HUES48 (cell line): ENCODE measurements at regions not wholly inside any gene's neighbourhood (a gene's known extent, or its start where the extent isn't known, plus 50 kb on each side); places are given as distances from the start of the nearest gene placed in this dataset.

Experiments
- H3K27ac ChIP-seq: one replicate; pipeline ENCODE4 v1.7.0; 2013; ENCODE audit warnings: low read depth, low read length, inconsistent platforms
- H3K27me3 ChIP-seq: 2 replicates; pipeline ENCODE4 v1.6.1; 2013; ENCODE audit warnings: mild to moderate bottlenecking, low read length; ENCODE audit not compliant: control insufficient read depth, insufficient read depth
- H3K36me3 ChIP-seq: 2 replicates; pipeline ENCODE4 v1.6.1; 2013; ENCODE audit warnings: low read length; ENCODE audit not compliant: control insufficient read depth, insufficient read depth
- H3K4me1 ChIP-seq: 2 replicates; pipeline ENCODE4 v1.6.1; 2013; ENCODE audit warnings: mild to moderate bottlenecking, low read length; ENCODE audit not compliant: control insufficient read depth, insufficient read depth
- H3K4me3 ChIP-seq: 2 replicates; pipeline ENCODE4 v1.5.1; 2013; ENCODE audit warnings: mild to moderate bottlenecking, low read depth, low read length
- H3K9ac ChIP-seq: 2 replicates; pipeline ENCODE4 v1.6.1; 2013; ENCODE audit warnings: mild to moderate bottlenecking, low read depth, low read length, moderate library complexity
- H3K9me3 ChIP-seq: 2 replicates; pipeline ENCODE4 v1.6.1; 2013; ENCODE audit warnings: low read length; ENCODE audit not compliant: control insufficient read depth, insufficient read depth

DNA sequence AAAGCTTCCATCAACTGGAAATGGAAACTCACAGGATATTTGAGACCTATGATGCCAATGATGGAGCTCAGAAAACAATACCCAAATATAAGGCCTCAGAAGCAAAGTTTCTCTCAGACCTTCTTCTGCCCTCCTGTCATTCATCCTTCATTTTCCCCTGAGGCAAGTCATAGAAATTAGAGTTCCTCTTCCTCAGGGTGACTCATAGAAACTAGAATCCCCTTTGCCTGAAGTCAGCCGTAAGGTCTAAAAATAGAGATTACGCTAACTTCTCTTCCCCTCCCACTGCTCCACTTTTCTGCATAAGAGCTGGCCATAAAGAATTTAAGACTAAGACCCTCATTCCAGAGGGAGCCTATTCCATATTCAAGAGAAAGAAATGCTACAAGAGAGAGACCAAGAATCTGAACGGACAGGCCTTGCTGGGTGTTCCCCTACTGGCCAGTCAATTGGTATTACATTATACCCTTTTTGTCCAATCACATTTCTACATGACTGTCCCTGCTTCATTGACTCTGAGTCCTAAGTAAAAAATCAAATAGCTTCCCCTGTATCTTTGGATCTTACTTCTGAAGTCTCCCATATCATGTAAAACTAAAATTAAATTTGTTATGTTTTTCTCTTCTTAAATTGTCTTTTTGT is 994.9 kb downstream of the ADGRL2 start:
- Histone ChIP-seq H3K4me3 (no peak overlapping the region), H3K9ac (no peak overlapping the region), H3K9me3 (peaks cover 5% of the 10 kb centered on the region), H3K36me3 (no peaks in the 10 kb centered on the region; the same call in 1 of the 2 replicates), H3K27me3 (no peaks in the 10 kb centered on the region), H3K27ac (no peak overlapping the region), H3K4me1 (peaks cover 14% of the 10 kb centered on the region; the same call in 1 of the 2 replicates)

DNA sequence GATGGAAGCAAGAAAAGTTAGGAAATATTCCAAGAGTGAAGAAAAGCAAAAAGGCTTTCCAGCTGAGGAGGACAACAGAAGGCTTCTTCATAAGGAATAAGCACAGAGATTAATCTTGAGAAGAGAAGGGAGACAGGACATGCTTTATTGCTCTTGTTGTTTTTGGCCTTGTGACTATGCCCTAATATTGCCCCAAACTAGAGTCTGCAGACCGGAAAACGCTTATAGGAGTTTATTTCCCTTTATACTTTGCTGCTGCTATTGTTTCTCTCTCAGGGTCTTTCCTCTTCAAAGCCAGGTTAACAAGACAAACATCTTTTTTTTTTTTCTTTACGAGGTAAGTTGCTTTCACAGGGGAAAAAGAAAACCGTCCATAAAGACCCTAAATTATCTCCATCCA is 991.4 kb downstream of the ADGRL2 start:
- Histone ChIP-seq H3K9me3 (peaks cover 9% of the 10 kb centered on the region), H3K4me1 (peaks cover 14% of the 10 kb centered on the region; the same call in 1 of the 2 replicates), H3K36me3 (no peaks in the 10 kb centered on the region; the same call in 1 of the 2 replicates), H3K4me3 (no peak overlapping the region), H3K9ac (no peak overlapping the region), H3K27ac (no peak overlapping the region), H3K27me3 (no peaks in the 10 kb centered on the region)

DNA sequence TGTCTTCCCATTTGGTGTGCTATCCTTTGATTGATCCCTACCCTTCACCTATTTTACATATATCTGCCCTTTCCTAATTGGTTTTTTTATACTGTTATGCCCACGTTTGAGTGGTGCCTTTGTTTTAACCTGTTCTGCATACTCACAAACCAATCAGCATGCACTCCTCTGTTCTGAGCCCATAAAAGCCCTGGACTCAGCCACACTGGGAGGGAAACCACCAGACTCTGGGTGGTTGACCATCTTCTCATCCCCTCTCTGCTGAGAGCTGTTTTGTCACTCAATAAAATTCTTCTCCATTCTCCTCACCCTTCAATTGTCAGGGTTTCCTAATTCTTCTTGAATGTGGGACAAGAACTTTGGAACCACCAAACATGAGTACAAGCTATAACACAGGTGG is 989.8 kb downstream of the ADGRL2 start:
- Histone ChIP-seq H3K27ac (no peak overlapping the region), H3K36me3 (no peaks in the 10 kb centered on the region), H3K27me3 (no peaks in the 10 kb centered on the region), H3K9me3 (peaks cover 9% of the 10 kb centered on the region), H3K4me1 (peaks cover 14% of the 10 kb centered on the region; the same call in 1 of the 2 replicates), H3K9ac (no peak overlapping the region), H3K4me3 (no peak overlapping the region)

DNA sequence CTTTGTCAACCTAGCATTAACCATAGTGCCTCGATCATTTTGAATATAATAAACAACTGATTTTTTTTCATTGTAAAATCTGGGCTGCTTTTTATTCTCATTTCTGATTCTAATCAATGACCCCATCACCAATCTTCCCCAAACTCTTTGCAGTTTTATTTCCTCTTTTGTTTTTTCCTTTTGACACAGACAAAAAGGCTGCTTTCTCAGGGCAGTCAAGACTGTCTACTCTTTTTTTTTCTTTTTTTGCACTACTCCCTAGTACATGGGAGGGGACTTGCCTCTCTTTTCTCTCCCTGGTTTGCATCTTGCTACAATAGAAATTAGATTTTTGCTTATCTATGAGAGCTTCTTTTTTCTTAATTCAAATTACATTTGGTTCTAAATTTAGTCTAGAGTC is 987.9 kb downstream of the ADGRL2 start:
- H3K9ac ChIP-seq = no peak overlapping the region
- peaks cover 9% of the 10 kb centered on the region for H3K9me3 ChIP-seq
- peaks cover 14% of the 10 kb centered on the region; the same call in 1 of the 2 replicates for H3K4me1 ChIP-seq
- H3K4me3 ChIP-seq = no peak overlapping the region
- H3K36me3 ChIP-seq = no peaks in the 10 kb centered on the region
- H3K27me3 ChIP-seq = no peaks in the 10 kb centered on the region
- H3K27ac ChIP-seq = no peak overlapping the region

DNA sequence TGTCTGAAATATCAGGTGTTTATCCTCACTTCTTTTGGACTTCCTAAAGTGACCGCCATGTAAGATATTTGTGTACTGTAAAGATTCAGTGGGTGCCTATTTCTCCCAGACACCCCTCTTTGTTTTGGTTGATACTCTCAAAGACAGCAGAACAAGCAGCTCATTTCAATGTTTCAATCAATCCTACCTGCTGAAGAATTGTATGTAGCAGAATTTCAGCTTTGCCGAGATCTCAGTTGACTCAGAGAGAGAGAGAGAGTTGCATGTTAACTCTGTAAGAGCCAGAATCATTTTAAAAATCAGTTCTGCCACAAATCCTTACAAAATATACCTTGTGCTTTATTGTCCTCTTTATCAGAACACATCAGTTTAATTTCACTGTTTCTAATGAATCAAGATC is 987.3 kb downstream of the ADGRL2 start:
- Histone ChIP-seq H3K9me3 (peaks cover 9% of the 10 kb centered on the region), H3K27me3 (no peaks in the 10 kb centered on the region), H3K9ac (no peak overlapping the region), H3K27ac (no peak overlapping the region), H3K36me3 (no peaks in the 10 kb centered on the region), H3K4me3 (no peak overlapping the region), H3K4me1 (peaks cover 12% of the 10 kb centered on the region; the same call in 1 of the 2 replicates)

DNA sequence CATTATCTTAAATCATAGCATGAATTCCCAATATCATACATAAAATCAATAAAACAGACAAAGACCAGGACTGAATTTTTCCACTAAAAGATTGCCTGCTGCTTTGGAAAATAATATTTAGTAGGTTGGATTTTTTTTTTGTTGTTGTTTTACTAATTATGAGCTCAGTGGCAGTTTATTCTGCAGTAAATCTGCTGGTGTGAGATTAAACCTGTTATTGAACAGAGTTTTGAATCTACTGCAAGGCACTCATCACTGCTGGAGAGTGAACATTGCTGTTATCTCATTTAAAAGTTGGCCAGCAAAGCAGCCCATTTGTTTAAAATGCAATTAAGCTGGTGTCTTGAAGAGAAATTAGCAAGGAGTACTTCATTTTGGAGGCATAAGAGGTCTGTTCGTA is 986.1 kb downstream of the ADGRL2 start:
- H3K4me3 ChIP-seq = no peak overlapping the region
- no peaks in the 10 kb centered on the region for H3K36me3 ChIP-seq
- H3K9ac ChIP-seq = no peak overlapping the region
- H3K4me1 ChIP-seq = 0 out of 2 replicates have a peak, but pooled peaks cover under 1% of the 10 kb centered on the region
- H3K27ac ChIP-seq = no peak overlapping the region
- H3K27me3 ChIP-seq = no peaks in the 10 kb centered on the region
- peaks cover 14% of the 10 kb centered on the region for H3K9me3 ChIP-seq

DNA sequence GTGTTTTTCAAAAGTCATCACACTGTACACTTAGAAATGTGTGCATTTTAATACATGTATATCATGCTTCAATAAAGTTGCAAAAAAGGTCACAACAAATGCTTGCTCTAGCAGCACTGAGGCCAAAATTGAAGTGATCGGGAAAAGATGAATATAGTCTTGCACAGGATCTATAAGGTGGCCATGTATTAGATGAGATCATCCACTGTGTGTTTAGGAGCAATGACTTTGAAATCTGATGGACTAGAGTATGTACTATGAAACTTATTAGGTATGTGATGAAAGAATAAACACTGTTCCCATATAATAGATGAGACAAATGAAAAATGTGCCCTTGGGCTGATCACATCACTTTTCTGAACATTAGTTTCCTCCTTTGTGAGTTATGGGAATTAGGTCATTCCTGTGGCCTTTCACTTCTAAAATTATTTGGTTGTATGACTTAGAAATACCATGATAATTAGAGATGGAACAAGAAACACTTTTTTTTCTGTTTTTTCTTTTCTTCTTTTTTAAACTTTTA is 984.6 kb downstream of the ADGRL2 start:
- Histone ChIP-seq H3K4me3 (no peak overlapping the region), H3K27ac (no peak overlapping the region), H3K9ac (no peak overlapping the region), H3K4me1 (no peaks in the 10 kb centered on the region), H3K9me3 (peaks cover 7% of the 10 kb centered on the region), H3K27me3 (no peaks in the 10 kb centered on the region), H3K36me3 (no peaks in the 10 kb centered on the region)

DNA sequence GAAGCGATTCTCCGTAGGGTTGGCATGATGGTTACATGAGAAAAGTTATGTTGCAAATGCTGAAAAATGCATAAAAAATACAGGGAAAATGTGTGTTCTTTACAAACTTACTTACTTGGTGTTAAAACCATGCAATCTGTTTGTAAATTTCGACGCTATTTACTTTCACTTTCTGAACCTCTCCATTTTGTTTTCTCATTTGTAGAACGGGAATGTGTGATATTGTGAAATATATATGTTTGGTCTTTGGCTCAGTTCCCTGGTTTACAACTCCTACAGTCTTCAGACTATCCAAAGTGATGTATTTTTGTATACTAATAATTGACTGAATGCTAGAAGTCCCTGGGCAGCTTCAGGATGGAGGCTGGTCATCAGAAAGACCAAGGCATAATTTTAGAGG is 982.3 kb downstream of the ADGRL2 start:
- peaks cover 5% of the 10 kb centered on the region for H3K9me3 ChIP-seq
- H3K9ac ChIP-seq = no peak overlapping the region
- H3K4me1 ChIP-seq = no peaks in the 10 kb centered on the region
- no peak overlapping the region for H3K4me3 ChIP-seq
- no peaks in the 10 kb centered on the region for H3K27me3 ChIP-seq
- H3K27ac ChIP-seq = no peak overlapping the region
- no peaks in the 10 kb centered on the region for H3K36me3 ChIP-seq

DNA sequence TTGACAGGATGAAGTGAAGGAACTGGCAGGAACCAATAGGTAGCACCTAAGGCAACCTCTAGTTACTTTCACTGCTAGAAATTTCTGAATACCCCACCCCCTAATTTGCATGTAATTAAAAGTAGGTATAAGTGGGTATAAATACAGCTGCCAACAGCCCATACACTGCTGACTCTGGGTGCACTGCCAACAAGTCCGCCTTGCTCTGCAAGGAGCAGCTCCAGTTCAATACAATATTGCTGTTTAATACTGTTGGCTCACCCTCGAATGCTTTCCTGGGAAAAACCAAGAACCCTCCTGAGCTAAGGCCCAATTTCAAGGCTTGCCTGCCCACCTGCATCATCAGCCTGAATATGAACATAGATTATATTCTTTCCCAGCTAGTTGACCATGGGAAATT is 981.9 kb downstream of the ADGRL2 start:
- Histone ChIP-seq H3K9ac (no peak overlapping the region), H3K36me3 (no peaks in the 10 kb centered on the region), H3K4me3 (no peak overlapping the region), H3K4me1 (no peaks in the 10 kb centered on the region), H3K27ac (no peak overlapping the region), H3K9me3 (peaks cover 5% of the 10 kb centered on the region), H3K27me3 (no peaks in the 10 kb centered on the region)

DNA sequence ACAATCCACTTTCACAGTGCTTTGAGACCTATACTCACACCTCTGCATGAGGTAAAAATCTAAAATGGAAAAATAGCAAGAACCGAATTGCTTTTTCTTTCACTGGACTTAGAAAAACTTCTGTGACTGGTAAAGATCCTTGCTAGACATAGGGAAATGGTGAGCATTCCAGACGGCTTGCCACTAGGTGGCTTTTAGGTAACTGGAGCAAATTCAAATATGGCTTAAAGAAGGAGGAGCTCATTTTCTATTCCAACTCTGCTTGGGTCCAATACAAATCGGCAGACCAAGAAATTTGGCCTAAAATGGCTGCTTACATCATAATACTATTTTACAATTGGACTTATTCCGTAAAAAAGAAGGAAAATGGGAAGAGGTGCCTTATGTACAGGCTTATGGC is 977.9 kb downstream of the ADGRL2 start:
- Histone ChIP-seq H3K27ac (no peak overlapping the region), H3K9me3 (peaks cover 5% of the 10 kb centered on the region), H3K36me3 (no peaks in the 10 kb centered on the region), H3K9ac (no peak overlapping the region), H3K27me3 (no peaks in the 10 kb centered on the region), H3K4me1 (no peaks in the 10 kb centered on the region), H3K4me3 (no peak overlapping the region)

DNA sequence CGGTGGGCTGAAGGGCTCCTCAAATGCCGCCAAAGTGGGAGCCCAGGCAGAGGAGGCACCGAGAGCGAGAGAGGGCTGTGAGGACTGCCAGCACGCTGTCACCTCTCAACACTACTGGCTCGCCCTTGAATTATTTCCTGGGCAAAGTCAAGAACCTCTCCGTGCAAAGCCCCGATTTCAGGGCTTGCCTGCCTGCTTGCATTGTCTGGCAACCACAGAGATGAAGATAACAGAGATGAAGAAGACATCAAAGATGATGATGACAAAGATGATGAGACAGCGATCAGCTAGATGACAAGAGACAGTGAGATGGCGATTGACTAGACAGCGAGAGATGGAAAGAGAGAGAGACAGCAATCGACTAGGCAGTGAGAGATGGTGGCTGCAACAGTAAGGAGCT is 976.5 kb downstream of the ADGRL2 start:
- Histone ChIP-seq H3K4me1 (no peaks in the 10 kb centered on the region), H3K9ac (no peak overlapping the region), H3K4me3 (no peak overlapping the region), H3K9me3 (peaks cover 3% of the 10 kb centered on the region), H3K36me3 (no peaks in the 10 kb centered on the region), H3K27me3 (no peaks in the 10 kb centered on the region), H3K27ac (no peak overlapping the region)
